NCI-H460 (cell line): ENCODE measurements at regions not wholly inside any gene's neighbourhood (a gene's known extent, or its start where the extent isn't known, plus 50 kb on each side); places are given as distances from the start of the nearest gene placed in this dataset.

Experiments used
- DNase-seq: peaks from one replicate; pipeline ENCODE4 v3.0.0-alpha.2; 2016; ENCODE audit warnings: low read depth; ENCODE audit errors: extremely low read depth

GRCh38 chr11:26134481-26135355 is 197.2 kb upstream of the ANO3 start:
- DNase-seq = peak; percentile 4

GRCh38 chr11:26137651-26138050 is 194.3 kb upstream of the ANO3 start:
- DNase-seq = no peak

- no peak for DNase-seq
These were observed 189.0 kb upstream of the ANO3 start for GRCh38 chr11:26142891-26143290.

GRCh38 chr11:26143566-26144290 is 188.2 kb upstream of the ANO3 start:
- DNase-seq = no peak

GRCh38 chr11:26144291-26144690 is 187.6 kb upstream of the ANO3 start:
- DNase-seq = no peak

GRCh38 chr11:26144911-26145310 is 187.0 kb upstream of the ANO3 start:
- no peak for DNase-seq

GRCh38 chr11:26149585-26149984 is 182.3 kb upstream of the ANO3 start:
- DNase-seq = no peak

GRCh38 chr11:26150031-26150430 is 181.9 kb upstream of the ANO3 start:
- DNase-seq = no peak

GRCh38 chr11:26158251-26158650 is 173.7 kb upstream of the ANO3 start:
- no peak for DNase-seq

GRCh38 chr11:26162291-26162690 is 169.6 kb upstream of the ANO3 start:
- DNase-seq = no peak

GRCh38 chr11:26186389-26186788 is 145.5 kb upstream of the ANO3 start:
- no peak for DNase-seq

GRCh38 chr11:26187639-26188038 is 144.3 kb upstream of the ANO3 start:
- no peak for DNase-seq

GRCh38 chr11:26188554-26188953 is 143.4 kb upstream of the ANO3 start:
- DNase-seq = no peak

- no peak for DNase-seq
These were observed 140.7 kb upstream of the ANO3 start for GRCh38 chr11:26191193-26191592.

GRCh38 chr11:26193694-26194365 is 138.1 kb upstream of the ANO3 start:
- no peak for DNase-seq

- DNase-seq = no peak
These were observed 137.0 kb upstream of the ANO3 start for GRCh38 chr11:26194881-26195280.

GRCh38 chr11:26198532-26199096 is 133.3 kb upstream of the ANO3 start:
- no peak for DNase-seq

GRCh38 chr11:26199331-26200095 is 132.4 kb upstream of the ANO3 start:
- no peak for DNase-seq

- DNase-seq = no peak
These were observed 130.5 kb upstream of the ANO3 start for GRCh38 chr11:26201411-26201810.

GRCh38 chr11:26202754-26203153 is 129.2 kb upstream of the ANO3 start:
- no peak for DNase-seq
